ENCODE measurements at regions not wholly inside any gene's neighbourhood (a gene's known extent, or its start where the extent isn't known, plus 50 kb on each side); places are given as distances from the start of the nearest gene placed in this dataset.

DNA sequence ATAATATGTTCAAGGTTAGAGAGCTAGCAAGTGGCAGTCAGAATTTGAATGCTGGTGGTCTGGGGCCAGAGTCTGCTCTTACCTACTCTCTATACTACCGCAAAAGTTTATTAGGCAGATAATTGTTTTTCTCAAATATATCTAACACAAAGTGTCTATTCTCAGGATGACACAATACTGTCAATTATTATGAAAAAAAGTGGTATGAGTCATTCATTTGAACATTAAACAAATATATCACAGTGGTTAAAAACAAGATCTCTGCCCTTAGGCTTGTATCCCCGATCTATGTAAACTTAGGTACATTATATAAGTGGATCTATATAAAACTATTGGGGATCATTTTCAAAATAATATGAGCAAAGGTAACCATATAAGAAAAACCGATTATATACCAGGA, 354.9 kb downstream of the CETN3 start:
- TF ChIP-seq POLR2A (IDR thresholded peaks at IDR 0.05) (no peak), CTCF (IDR thresholded peaks at IDR 0.05) (no peak)
